ENCODE measurements at regions not wholly inside any gene's neighbourhood (a gene's known extent, or its start where the extent isn't known, plus 50 kb on each side); places are given as distances from the start of the nearest gene placed in this dataset.

DNA sequence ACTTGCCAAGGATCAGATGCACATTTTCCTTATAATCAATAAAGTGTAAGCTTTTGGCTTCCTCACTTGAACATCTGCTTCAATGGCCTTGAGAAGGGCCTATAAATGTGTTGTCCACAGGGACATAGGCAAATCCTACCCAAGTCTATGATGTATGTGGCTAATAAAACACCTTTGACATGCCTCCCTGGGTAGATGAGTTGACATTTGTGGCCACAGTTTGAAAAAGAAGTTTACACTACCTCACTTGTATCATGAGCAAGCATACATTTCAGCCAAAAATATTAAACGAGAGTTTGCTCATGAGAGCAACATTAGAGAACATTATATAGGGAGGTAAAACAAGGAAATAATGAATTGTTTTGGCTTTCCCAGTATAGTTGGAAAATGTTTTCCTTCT lies 1067.7 kb downstream of the C4orf33 start:
- no peaks in the 10 kb centered on the region for H3K4me1 ChIP-seq (ENCODE audit: control insufficient read depth in 2 of 2, insufficient read depth in 1 of 2, low read depth in 1 of 2, low read length in 2 of 2)
- H3K27me3 ChIP-seq (ENCODE audit: control insufficient read depth in 3 of 3, insufficient read depth in 3 of 3, low read depth in 1 of 3, low read length in 3 of 3): no peaks in the 10 kb centered on the region
- H3K14ac ChIP-seq (ENCODE audit: low read length): no peak overlapping the region
- H3K27ac ChIP-seq (replicated peaks; ENCODE audit: low read length): no peak overlapping the region
- H3K23ac ChIP-seq (ENCODE audit: low read depth, low read length, poor library complexity): no peak overlapping the region
- H2AK5ac ChIP-seq (ENCODE audit: low read depth, low read length): no peak overlapping the region
- H2BK120ac ChIP-seq (ENCODE audit: low read depth, low read length): no peak overlapping the region
- no peak overlapping the region for H2BK15ac ChIP-seq (ENCODE audit: low read length)
- H3K9me3 ChIP-seq (replicated peaks in 1 of 2; ENCODE audit: control insufficient read depth in 2 of 2, insufficient read depth in 1 of 2, low read depth in 1 of 2, low read length in 2 of 2): no peaks in the 10 kb centered on the region
- H2BK12ac ChIP-seq (ENCODE audit: low read length): no peak overlapping the region
- H2BK5ac ChIP-seq (ENCODE audit: low read length): no peak overlapping the region
- H3K4me3 ChIP-seq (ENCODE audit: low read length in 2 of 2): no peak overlapping the region
- H4K91ac ChIP-seq (ENCODE audit: low read depth, low read length, poor library complexity): no peak overlapping the region
- no peak overlapping the region for H3K18ac ChIP-seq (ENCODE audit: low read length)
- no CpG with 5 or more reads among the region's 1 CpG for WGBS, 2 donors (ENCODE audit: extremely low coverage in 2 of 2, insufficient read length in 2 of 2, insufficient replicate concordance in 1 of 2)
- H2AFZ ChIP-seq (ENCODE audit: low read length): no peak overlapping the region
- no peak overlapping the region for H3K9ac ChIP-seq (ENCODE audit: low read depth, low read length, poor library complexity)
- no peaks in the 10 kb centered on the region for H3K36me3 ChIP-seq (replicated peaks in 1 of 2; ENCODE audit: control insufficient read depth in 2 of 2, insufficient read depth in 2 of 2, low read length in 2 of 2)
- H4K8ac ChIP-seq (ENCODE audit: low read depth, low read length): no peak overlapping the region
- no peak for DNase-seq (ENCODE audit: low spot score)
- H3K79me1 ChIP-seq (ENCODE audit: low read depth, low read length): no peaks in the 10 kb centered on the region
- no peak overlapping the region for H3K4me2 ChIP-seq (ENCODE audit: insufficient read depth, low read length, poor library complexity, severe bottlenecking)
- no peak overlapping the region for H3K4ac ChIP-seq (ENCODE audit: low read length)

- no CpG with 5 or more reads among the region's 1 CpG for WGBS, 2 donors (ENCODE audit: extremely low coverage in 2 of 2, insufficient read length in 2 of 2, insufficient replicate concordance in 1 of 2)
Measured at GRCh38 chr4:130165381-130165780, 1069.4 kb downstream of the C4orf33 start.

GRCh38 chr4:130172156-130172555 lies 1076.2 kb downstream of the C4orf33 start:
- Histone ChIP-seq H3K9ac (ENCODE audit: low read depth, low read length, poor library complexity) (no peak overlapping the region), H2BK120ac (ENCODE audit: low read depth, low read length) (no peak overlapping the region), H3K4me3 (ENCODE audit: low read length in 2 of 2) (no peak overlapping the region), H3K27me3 (ENCODE audit: control insufficient read depth in 3 of 3, insufficient read depth in 3 of 3, low read depth in 1 of 3, low read length in 3 of 3) (no peaks in the 10 kb centered on the region), H2AK5ac (ENCODE audit: low read depth, low read length) (no peak overlapping the region), H3K14ac (ENCODE audit: low read length) (no peak overlapping the region), H3K18ac (ENCODE audit: low read length) (no peak overlapping the region), H4K91ac (ENCODE audit: low read depth, low read length, poor library complexity) (no peak overlapping the region), H2AFZ (ENCODE audit: low read length) (no peak overlapping the region), H2BK12ac (ENCODE audit: low read length) (no peak overlapping the region), H3K23ac (ENCODE audit: low read depth, low read length, poor library complexity) (no peak overlapping the region), H3K9me3 (replicated peaks in 1 of 2; ENCODE audit: control insufficient read depth in 2 of 2, insufficient read depth in 1 of 2, low read depth in 1 of 2, low read length in 2 of 2) (no peaks in the 10 kb centered on the region), H2BK5ac (ENCODE audit: low read length) (no peak overlapping the region), H2BK15ac (ENCODE audit: low read length) (no peak overlapping the region), H3K27ac (replicated peaks; ENCODE audit: low read length) (no peak overlapping the region), H3K36me3 (replicated peaks in 1 of 2; ENCODE audit: control insufficient read depth in 2 of 2, insufficient read depth in 2 of 2, low read length in 2 of 2) (no peaks in the 10 kb centered on the region), H3K4ac (ENCODE audit: low read length) (no peak overlapping the region), H3K4me2 (ENCODE audit: insufficient read depth, low read length, poor library complexity, severe bottlenecking) (no peak overlapping the region), H3K79me1 (ENCODE audit: low read depth, low read length) (no peaks in the 10 kb centered on the region), H4K8ac (ENCODE audit: low read depth, low read length) (no peak overlapping the region), H3K4me1 (ENCODE audit: control insufficient read depth in 2 of 2, insufficient read depth in 1 of 2, low read depth in 1 of 2, low read length in 2 of 2) (no peaks in the 10 kb centered on the region)
- no CpG with 5 or more reads among the region's 3 CpGs for WGBS, 2 donors (ENCODE audit: extremely low coverage in 2 of 2, insufficient read length in 2 of 2, insufficient replicate concordance in 1 of 2)
- DNase-seq (ENCODE audit: low spot score): no peak

More at GRCh38 chr4:130165381-130165780, 1069.4 kb downstream of the C4orf33 start:
- H3K9me3 ChIP-seq (replicated peaks in 1 of 2; ENCODE audit: control insufficient read depth in 2 of 2, insufficient read depth in 1 of 2, low read depth in 1 of 2, low read length in 2 of 2): no peaks in the 10 kb centered on the region
- H4K8ac ChIP-seq (ENCODE audit: low read depth, low read length): no peak overlapping the region
- H3K4me3 ChIP-seq (ENCODE audit: low read length in 2 of 2): no peak overlapping the region
- H3K18ac ChIP-seq (ENCODE audit: low read length): no peak overlapping the region
- no peak overlapping the region for H3K27ac ChIP-seq (replicated peaks; ENCODE audit: low read length)
- no peak overlapping the region for H3K23ac ChIP-seq (ENCODE audit: low read depth, low read length, poor library complexity)
- no peak overlapping the region for H2BK15ac ChIP-seq (ENCODE audit: low read length)
- no peak overlapping the region for H2BK5ac ChIP-seq (ENCODE audit: low read length)
- no peak overlapping the region for H2AK5ac ChIP-seq (ENCODE audit: low read depth, low read length)
- H2BK12ac ChIP-seq (ENCODE audit: low read length): no peak overlapping the region
- no peaks in the 10 kb centered on the region for H3K36me3 ChIP-seq (replicated peaks in 1 of 2; ENCODE audit: control insufficient read depth in 2 of 2, insufficient read depth in 2 of 2, low read length in 2 of 2)
- H3K27me3 ChIP-seq (ENCODE audit: control insufficient read depth in 3 of 3, insufficient read depth in 3 of 3, low read depth in 1 of 3, low read length in 3 of 3): no peaks in the 10 kb centered on the region
- H2AFZ ChIP-seq (ENCODE audit: low read length): no peak overlapping the region
- no peak overlapping the region for H3K9ac ChIP-seq (ENCODE audit: low read depth, low read length, poor library complexity)
- DNase-seq (ENCODE audit: low spot score): no peak
- H2BK120ac ChIP-seq (ENCODE audit: low read depth, low read length): no peak overlapping the region
- no peak overlapping the region for H3K4me2 ChIP-seq (ENCODE audit: insufficient read depth, low read length, poor library complexity, severe bottlenecking)
- no peaks in the 10 kb centered on the region for H3K79me1 ChIP-seq (ENCODE audit: low read depth, low read length)
- no peak overlapping the region for H4K91ac ChIP-seq (ENCODE audit: low read depth, low read length, poor library complexity)
- H3K4me1 ChIP-seq (ENCODE audit: control insufficient read depth in 2 of 2, insufficient read depth in 1 of 2, low read depth in 1 of 2, low read length in 2 of 2): no peaks in the 10 kb centered on the region
- H3K14ac ChIP-seq (ENCODE audit: low read length): no peak overlapping the region
- H3K4ac ChIP-seq (ENCODE audit: low read length): no peak overlapping the region

- Histone ChIP-seq H2AFZ (ENCODE audit: low read length) (no peak overlapping the region), H2BK120ac (ENCODE audit: low read depth, low read length) (no peak overlapping the region), H3K4me1 (ENCODE audit: control insufficient read depth in 2 of 2, insufficient read depth in 1 of 2, low read depth in 1 of 2, low read length in 2 of 2) (peaks cover 0 to 7% of the 10 kb centered on the region in 2 donors), H3K79me1 (ENCODE audit: low read depth, low read length) (no peaks in the 10 kb centered on the region), H3K36me3 (replicated peaks in 1 of 2; ENCODE audit: control insufficient read depth in 2 of 2, insufficient read depth in 2 of 2, low read length in 2 of 2) (no peaks in the 10 kb centered on the region), H3K4me2 (ENCODE audit: insufficient read depth, low read length, poor library complexity, severe bottlenecking) (no peak overlapping the region), H3K18ac (ENCODE audit: low read length) (no peak overlapping the region), H3K4ac (ENCODE audit: low read length) (no peak overlapping the region), H4K91ac (ENCODE audit: low read depth, low read length, poor library complexity) (no peak overlapping the region), H3K27me3 (ENCODE audit: control insufficient read depth in 3 of 3, insufficient read depth in 3 of 3, low read depth in 1 of 3, low read length in 3 of 3) (no peaks in the 10 kb centered on the region), H2BK12ac (ENCODE audit: low read length) (no peak overlapping the region), H2AK5ac (ENCODE audit: low read depth, low read length) (no peak overlapping the region), H2BK5ac (ENCODE audit: low read length) (no peak overlapping the region), H3K23ac (ENCODE audit: low read depth, low read length, poor library complexity) (no peak overlapping the region), H2BK15ac (ENCODE audit: low read length) (no peak overlapping the region), H3K9ac (ENCODE audit: low read depth, low read length, poor library complexity) (no peak overlapping the region), H3K27ac (replicated peaks; ENCODE audit: low read length) (no peak overlapping the region), H3K14ac (ENCODE audit: low read length) (no peak overlapping the region), H4K8ac (ENCODE audit: low read depth, low read length) (no peak overlapping the region), H3K4me3 (ENCODE audit: low read length in 2 of 2) (no peak overlapping the region), H3K9me3 (replicated peaks in 1 of 2; ENCODE audit: control insufficient read depth in 2 of 2, insufficient read depth in 1 of 2, low read depth in 1 of 2, low read length in 2 of 2) (no peaks in the 10 kb centered on the region)
- no peak for DNase-seq (ENCODE audit: low spot score)
Measured at GRCh38 chr4:130178106-130178505, 1082.2 kb downstream of the C4orf33 start.

Measured in neuronal stem cell (in vitro differentiated cells).